ENCODE measurements at regions not wholly inside any gene's neighbourhood (a gene's known extent, or its start where the extent isn't known, plus 50 kb on each side); places are given as distances from the start of the nearest gene placed in this dataset.
"Not testable (repeated sequence)": the region's sequence is repeated elsewhere in the genome, so short reads cannot be mapped to it uniquely, and the experiment has no call there.

DNA sequence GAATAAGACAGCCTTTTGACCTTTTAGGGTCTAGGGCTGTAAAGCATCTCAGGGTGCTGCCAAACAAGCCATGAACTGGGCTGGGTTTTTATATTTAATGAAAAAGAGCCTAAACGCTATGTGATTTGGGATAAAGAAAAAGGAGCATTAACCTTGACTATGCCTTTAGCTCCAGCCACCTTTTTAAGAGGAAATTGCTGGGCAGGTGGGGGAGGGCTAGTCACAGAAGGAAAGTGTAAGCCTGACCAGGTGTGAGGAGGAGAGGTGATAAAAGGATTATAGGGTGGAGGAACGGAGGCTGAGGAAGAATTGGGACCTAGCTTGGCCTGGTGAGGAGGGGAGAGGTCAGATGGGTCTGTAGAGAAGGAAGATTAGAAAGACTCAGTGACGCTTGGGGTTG lies 1102.8 kb downstream of the OLFM4 start:
- H3K79me2 ChIP-seq (ENCODE audit: insufficient read depth, low read length); DNase-seq (ENCODE audit: low read depth); H3K36me3 Mint-ChIP-seq (ENCODE audit: low read depth, unreplicated experiment); H3K27me3 Mint-ChIP-seq (ENCODE audit: low read depth, unreplicated experiment); H3K27ac Mint-ChIP-seq (ENCODE audit: unreplicated experiment); H3K4me1 Mint-ChIP-seq (ENCODE audit: low read depth, unreplicated experiment); H3K36me3 ChIP-seq (ENCODE audit: insufficient read depth, low read length); H3K4me3 Mint-ChIP-seq (ENCODE audit: unreplicated experiment); H3K9me3 Mint-ChIP-seq (ENCODE audit: unreplicated experiment); H3K4me3 ChIP-seq (ENCODE audit: insufficient read depth, low read depth, low read length); H4K20me1 ChIP-seq (ENCODE audit: insufficient read depth, low read length); H3K27me3 ChIP-seq (ENCODE audit: insufficient read depth, low read length); FAIRE-seq; H3K9ac ChIP-seq (ENCODE audit: low read length); H3K4me1 ChIP-seq (ENCODE audit: insufficient read depth, low read length); H3K4me2 ChIP-seq (ENCODE audit: low read length); H3K27ac ChIP-seq (ENCODE audit: low read depth, low read length); H2AFZ ChIP-seq (ENCODE audit: low read depth, low read length); H3K9me3 ChIP-seq (ENCODE audit: insufficient read depth, low read depth, low read length): not testable (repeated sequence)

DNA sequence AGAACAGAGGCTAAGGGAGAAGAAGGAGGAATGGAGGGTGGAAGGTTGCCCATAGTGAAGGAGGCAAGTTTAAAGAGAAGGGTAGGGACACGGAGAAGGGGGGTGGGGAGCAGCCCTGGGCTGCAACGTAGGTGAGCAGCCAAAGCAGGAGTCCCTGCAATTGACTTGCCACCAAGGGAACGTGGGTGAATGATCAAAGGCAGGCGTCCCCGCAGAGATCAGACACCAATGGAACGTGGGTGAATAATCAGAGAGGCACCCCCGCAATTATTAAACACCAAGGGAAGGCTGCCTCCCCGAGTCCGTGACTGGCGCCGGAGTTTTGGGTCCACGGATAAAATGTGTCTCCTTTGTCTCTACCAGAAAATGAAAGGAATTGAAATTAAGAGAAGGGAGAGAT lies 1103.5 kb downstream of the OLFM4 start:
- not testable (repeated sequence) for H3K27me3 ChIP-seq (ENCODE audit: insufficient read depth, low read length); DNase-seq (ENCODE audit: low read depth); H3K9ac ChIP-seq (ENCODE audit: low read length); H3K79me2 ChIP-seq (ENCODE audit: insufficient read depth, low read length); H3K27ac Mint-ChIP-seq (ENCODE audit: unreplicated experiment); H3K4me3 Mint-ChIP-seq (ENCODE audit: unreplicated experiment); H3K4me2 ChIP-seq (ENCODE audit: low read length); H3K36me3 Mint-ChIP-seq (ENCODE audit: low read depth, unreplicated experiment); H3K27me3 Mint-ChIP-seq (ENCODE audit: low read depth, unreplicated experiment); H2AFZ ChIP-seq (ENCODE audit: low read depth, low read length); H3K36me3 ChIP-seq (ENCODE audit: insufficient read depth, low read length); H3K9me3 Mint-ChIP-seq (ENCODE audit: unreplicated experiment); H3K4me1 ChIP-seq (ENCODE audit: insufficient read depth, low read length); H3K9me3 ChIP-seq (ENCODE audit: insufficient read depth, low read depth, low read length); H3K27ac ChIP-seq (ENCODE audit: low read depth, low read length); H3K4me3 ChIP-seq (ENCODE audit: insufficient read depth, low read depth, low read length); FAIRE-seq; H3K4me1 Mint-ChIP-seq (ENCODE audit: low read depth, unreplicated experiment); H4K20me1 ChIP-seq (ENCODE audit: insufficient read depth, low read length)

DNA sequence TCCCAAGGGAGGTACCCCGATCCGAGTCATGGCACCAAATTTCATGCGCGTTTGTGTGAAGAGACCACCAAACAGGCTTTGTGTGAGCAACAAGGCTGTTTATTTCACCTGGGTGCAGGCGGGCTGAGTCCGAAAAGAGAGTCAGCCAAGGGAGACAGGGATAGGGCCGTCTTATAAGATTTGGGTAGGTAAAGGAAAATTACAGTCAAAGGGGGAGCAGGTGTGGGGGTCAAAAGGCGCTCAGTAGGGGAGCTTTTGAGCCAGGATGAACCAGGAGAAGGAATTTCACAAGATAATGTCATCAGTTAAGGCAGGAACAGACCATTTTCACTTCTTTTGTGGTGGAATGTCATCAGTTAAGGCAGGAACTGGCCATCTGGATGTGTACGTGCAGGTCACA lies 1104.1 kb downstream of the OLFM4 start:
- H3K4me1 ChIP-seq (ENCODE audit: insufficient read depth, low read length); H3K9ac ChIP-seq (ENCODE audit: low read length); H3K4me3 Mint-ChIP-seq (ENCODE audit: unreplicated experiment); H3K36me3 ChIP-seq (ENCODE audit: insufficient read depth, low read length); H3K4me1 Mint-ChIP-seq (ENCODE audit: low read depth, unreplicated experiment); H3K27ac ChIP-seq (ENCODE audit: low read depth, low read length); H3K9me3 Mint-ChIP-seq (ENCODE audit: unreplicated experiment); H3K4me2 ChIP-seq (ENCODE audit: low read length); H4K20me1 ChIP-seq (ENCODE audit: insufficient read depth, low read length); H3K27me3 ChIP-seq (ENCODE audit: insufficient read depth, low read length); H2AFZ ChIP-seq (ENCODE audit: low read depth, low read length); H3K9me3 ChIP-seq (ENCODE audit: insufficient read depth, low read depth, low read length); H3K27ac Mint-ChIP-seq (ENCODE audit: unreplicated experiment); FAIRE-seq; H3K27me3 Mint-ChIP-seq (ENCODE audit: low read depth, unreplicated experiment); DNase-seq (ENCODE audit: low read depth); H3K36me3 Mint-ChIP-seq (ENCODE audit: low read depth, unreplicated experiment); H3K4me3 ChIP-seq (ENCODE audit: insufficient read depth, low read depth, low read length); H3K79me2 ChIP-seq (ENCODE audit: insufficient read depth, low read length): not testable (repeated sequence)

DNA sequence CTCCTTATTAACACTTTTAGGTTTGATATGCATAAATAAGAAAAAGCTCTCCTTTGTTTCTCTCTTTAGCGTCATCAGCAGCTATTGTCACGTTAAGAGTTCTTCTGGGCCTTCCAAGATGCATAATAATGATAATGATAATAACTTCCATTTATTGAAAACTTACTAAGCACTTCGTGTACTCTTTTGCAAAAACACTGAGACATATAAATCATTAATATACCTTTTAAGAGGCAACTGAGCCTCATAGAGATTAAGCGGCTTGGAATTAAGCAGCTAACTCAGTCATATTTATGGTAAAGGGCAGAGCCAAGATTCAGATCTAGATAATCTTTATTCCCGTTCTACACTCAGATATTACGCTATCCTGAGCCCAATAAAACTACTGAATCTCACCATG lies 1105.1 kb downstream of the OLFM4 start:
- H3K27ac ChIP-seq (ENCODE audit: low read depth, low read length), result no peak overlapping the region
- FAIRE-seq (no peak), DNase-seq (ENCODE audit: low read depth) (no peak)
- H3K4me1 Mint-ChIP-seq (ENCODE audit: low read depth, unreplicated experiment), result no peaks in the 10 kb centered on the region
- no peaks in the 10 kb centered on the region for H3K27me3 ChIP-seq (ENCODE audit: insufficient read depth, low read length)
- H3K27ac Mint-ChIP-seq (ENCODE audit: unreplicated experiment), result no peak overlapping the region
- H3K9me3 Mint-ChIP-seq (ENCODE audit: unreplicated experiment), result peaks cover 2% of the 10 kb centered on the region
- H3K27me3 Mint-ChIP-seq (ENCODE audit: low read depth, unreplicated experiment), result no peaks in the 10 kb centered on the region
- no peak overlapping the region for H3K4me3 Mint-ChIP-seq (ENCODE audit: unreplicated experiment)
- H3K9ac ChIP-seq (ENCODE audit: low read length), result no peak overlapping the region
- no peaks in the 10 kb centered on the region for H3K36me3 ChIP-seq (ENCODE audit: insufficient read depth, low read length)
- no peak overlapping the region for H3K4me3 ChIP-seq (ENCODE audit: insufficient read depth, low read depth, low read length)
- H3K4me1 ChIP-seq (ENCODE audit: insufficient read depth, low read length), result no peaks in the 10 kb centered on the region
- no peak overlapping the region for H3K4me2 ChIP-seq (ENCODE audit: low read length)
- H3K9me3 ChIP-seq (ENCODE audit: insufficient read depth, low read depth, low read length), result no peaks in the 10 kb centered on the region
- no peak for TF ChIP-seq EZH2 (IDR thresholded peaks at IDR 0.05; ENCODE audit: insufficient read depth, low read length)
- TF ChIP-seq, protein P1, sequence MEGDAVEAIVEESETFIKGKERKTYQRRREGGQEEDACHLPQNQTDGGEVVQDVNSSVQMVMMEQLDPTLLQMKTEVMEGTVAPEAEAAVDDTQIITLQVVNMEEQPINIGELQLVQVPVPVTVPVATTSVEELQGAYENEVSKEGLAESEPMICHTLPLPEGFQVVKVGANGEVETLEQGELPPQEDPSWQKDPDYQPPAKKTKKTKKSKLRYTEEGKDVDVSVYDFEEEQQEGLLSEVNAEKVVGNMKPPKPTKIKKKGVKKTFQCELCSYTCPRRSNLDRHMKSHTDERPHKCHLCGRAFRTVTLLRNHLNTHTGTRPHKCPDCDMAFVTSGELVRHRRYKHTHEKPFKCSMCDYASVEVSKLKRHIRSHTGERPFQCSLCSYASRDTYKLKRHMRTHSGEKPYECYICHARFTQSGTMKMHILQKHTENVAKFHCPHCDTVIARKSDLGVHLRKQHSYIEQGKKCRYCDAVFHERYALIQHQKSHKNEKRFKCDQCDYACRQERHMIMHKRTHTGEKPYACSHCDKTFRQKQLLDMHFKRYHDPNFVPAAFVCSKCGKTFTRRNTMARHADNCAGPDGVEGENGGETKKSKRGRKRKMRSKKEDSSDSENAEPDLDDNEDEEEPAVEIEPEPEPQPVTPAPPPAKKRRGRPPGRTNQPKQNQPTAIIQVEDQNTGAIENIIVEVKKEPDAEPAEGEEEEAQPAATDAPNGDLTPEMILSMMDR (IDR thresholded peaks at IDR 0.05; ENCODE audit: insufficient read depth, low read depth, low read length), result no peak
- no peaks in the 10 kb centered on the region for H3K36me3 Mint-ChIP-seq (ENCODE audit: low read depth, unreplicated experiment)
- H3K79me2 ChIP-seq (ENCODE audit: insufficient read depth, low read length), result no peaks in the 10 kb centered on the region
- H4K20me1 ChIP-seq (ENCODE audit: insufficient read depth, low read length), result no peaks in the 10 kb centered on the region
- no peak overlapping the region for H2AFZ ChIP-seq (ENCODE audit: low read depth, low read length)

All from astrocyte (in vitro differentiated cells and primary cell).